ENCODE measurements at regions not wholly inside any gene's neighbourhood (a gene's known extent, or its start where the extent isn't known, plus 50 kb on each side); places are given as distances from the start of the nearest gene placed in this dataset.

DNA sequence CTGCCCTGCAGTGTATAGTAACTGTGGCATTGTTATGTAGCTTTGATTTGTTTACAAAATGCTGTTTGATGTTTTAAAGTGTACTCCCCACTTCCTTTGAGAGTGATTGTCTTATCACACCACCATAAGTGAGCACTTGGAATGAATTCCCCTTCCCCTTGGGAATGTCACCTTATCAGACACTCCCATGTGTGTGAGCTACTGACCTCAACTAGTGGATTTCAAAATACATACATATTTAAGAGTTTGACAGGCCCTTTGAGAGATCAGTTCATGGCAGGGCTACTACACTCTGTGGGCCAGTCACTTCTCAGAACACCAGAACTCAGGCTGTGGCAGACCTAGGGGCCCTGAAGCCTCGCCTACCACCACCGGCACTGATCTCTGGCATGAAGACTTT is 547.6 kb downstream of the NR2F2 start:
- no peak overlapping the region for H3K27ac ChIP-seq (ENCODE audit: poor library complexity, severe bottlenecking)
- H3K36me3 ChIP-seq (ENCODE audit: low read depth) = no peaks in the 10 kb centered on the region
- no peak overlapping the region for H3K4me3 ChIP-seq (ENCODE audit: severe bottlenecking)
- DNase-seq (ENCODE audit: low spot score) = no peak
- TF ChIP-seq, protein P1, sequence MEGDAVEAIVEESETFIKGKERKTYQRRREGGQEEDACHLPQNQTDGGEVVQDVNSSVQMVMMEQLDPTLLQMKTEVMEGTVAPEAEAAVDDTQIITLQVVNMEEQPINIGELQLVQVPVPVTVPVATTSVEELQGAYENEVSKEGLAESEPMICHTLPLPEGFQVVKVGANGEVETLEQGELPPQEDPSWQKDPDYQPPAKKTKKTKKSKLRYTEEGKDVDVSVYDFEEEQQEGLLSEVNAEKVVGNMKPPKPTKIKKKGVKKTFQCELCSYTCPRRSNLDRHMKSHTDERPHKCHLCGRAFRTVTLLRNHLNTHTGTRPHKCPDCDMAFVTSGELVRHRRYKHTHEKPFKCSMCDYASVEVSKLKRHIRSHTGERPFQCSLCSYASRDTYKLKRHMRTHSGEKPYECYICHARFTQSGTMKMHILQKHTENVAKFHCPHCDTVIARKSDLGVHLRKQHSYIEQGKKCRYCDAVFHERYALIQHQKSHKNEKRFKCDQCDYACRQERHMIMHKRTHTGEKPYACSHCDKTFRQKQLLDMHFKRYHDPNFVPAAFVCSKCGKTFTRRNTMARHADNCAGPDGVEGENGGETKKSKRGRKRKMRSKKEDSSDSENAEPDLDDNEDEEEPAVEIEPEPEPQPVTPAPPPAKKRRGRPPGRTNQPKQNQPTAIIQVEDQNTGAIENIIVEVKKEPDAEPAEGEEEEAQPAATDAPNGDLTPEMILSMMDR (IDR thresholded peaks at IDR 0.05; ENCODE audit: poor library complexity, severe bottlenecking) = no peak
- peaks cover 6% of the 10 kb centered on the region for H3K27me3 ChIP-seq (ENCODE audit: insufficient read depth, poor library complexity, severe bottlenecking)
- no peak for ATAC-seq (ENCODE audit: low read depth)
- H3K4me1 ChIP-seq (ENCODE audit: insufficient read depth, poor library complexity, severe bottlenecking) = no peaks in the 10 kb centered on the region
- no peaks in the 10 kb centered on the region for H3K9me3 ChIP-seq (ENCODE audit: severe bottlenecking)

DNA sequence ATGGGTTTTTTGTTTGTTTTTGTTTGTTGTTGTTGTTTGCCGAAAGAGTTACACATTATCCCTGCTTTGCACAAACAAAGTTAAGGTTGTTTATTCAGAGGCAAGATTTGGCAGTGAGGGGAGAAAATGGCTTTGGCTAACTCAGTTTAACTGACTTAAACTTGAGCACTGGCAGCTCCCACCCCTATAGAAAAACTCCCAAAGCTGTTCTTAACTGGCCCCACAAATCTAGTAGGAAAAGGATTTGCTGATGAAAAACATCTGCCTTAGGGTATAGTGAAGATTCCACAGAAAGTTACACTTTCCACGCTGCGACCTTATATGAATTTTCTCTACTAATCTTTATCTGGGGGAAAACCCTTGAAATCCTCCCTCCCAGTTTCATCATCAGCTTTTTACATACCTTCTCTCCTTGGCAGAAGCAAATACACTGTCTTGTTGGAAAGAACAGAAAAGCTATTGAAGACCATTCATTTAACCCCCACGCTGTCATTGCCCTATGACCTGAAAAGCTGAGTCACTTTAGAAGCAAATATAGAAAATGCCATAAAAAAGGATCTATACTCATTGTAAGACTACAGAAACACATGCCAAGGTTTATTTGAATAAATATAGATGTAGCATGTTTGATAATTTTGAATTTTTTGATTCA is 551.7 kb downstream of the NR2F2 start:
- Histone ChIP-seq H3K4me3 (ENCODE audit: severe bottlenecking) (no peak overlapping the region), H3K36me3 (ENCODE audit: low read depth) (no peaks in the 10 kb centered on the region), H3K27ac (ENCODE audit: poor library complexity, severe bottlenecking) (no peak overlapping the region), H3K9me3 (ENCODE audit: severe bottlenecking) (no peaks in the 10 kb centered on the region), H3K27me3 (ENCODE audit: insufficient read depth, poor library complexity, severe bottlenecking) (no peaks in the 10 kb centered on the region), H3K4me1 (ENCODE audit: insufficient read depth, poor library complexity, severe bottlenecking) (no peaks in the 10 kb centered on the region)
- TF ChIP-seq, protein P1 (IDR thresholded peaks at IDR 0.05; ENCODE audit: poor library complexity, severe bottlenecking) = no peak
- DNase-seq (ENCODE audit: low spot score) = no peak
- no peak for ATAC-seq (ENCODE audit: low read depth)

DNA sequence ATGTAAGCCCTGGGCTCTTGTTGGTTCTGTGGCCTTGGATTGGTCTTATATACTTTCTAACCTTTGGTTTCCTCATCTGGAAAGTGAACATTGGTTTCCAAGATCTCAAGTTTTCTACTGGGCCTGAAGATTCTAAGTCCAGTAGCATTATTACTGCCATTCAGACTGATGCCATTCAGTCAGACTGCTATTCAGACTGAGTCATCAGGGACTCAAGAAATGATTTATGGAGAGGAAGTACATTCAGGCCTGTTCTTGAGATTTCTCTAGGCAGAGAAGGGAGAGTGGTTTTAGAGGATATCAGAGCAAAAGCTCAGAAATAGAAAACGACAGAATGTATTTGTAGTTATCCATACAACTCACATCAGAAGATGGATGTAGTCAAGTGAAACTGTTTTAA is 557.2 kb downstream of the NR2F2 start:
- H3K9me3 ChIP-seq (ENCODE audit: severe bottlenecking) = no peaks in the 10 kb centered on the region
- no peaks in the 10 kb centered on the region for H3K27me3 ChIP-seq (ENCODE audit: insufficient read depth, poor library complexity, severe bottlenecking)
- DNase-seq (ENCODE audit: low spot score) (no peak), ATAC-seq (ENCODE audit: low read depth) (peak; percentile 94)
- H3K36me3 ChIP-seq (ENCODE audit: low read depth) = no peaks in the 10 kb centered on the region
- H3K27ac ChIP-seq (ENCODE audit: poor library complexity, severe bottlenecking) = no peak overlapping the region
- TF ChIP-seq, protein P1 (IDR thresholded peaks at IDR 0.05; ENCODE audit: poor library complexity, severe bottlenecking) = no peak
- H3K4me1 ChIP-seq (ENCODE audit: insufficient read depth, poor library complexity, severe bottlenecking) = peaks cover 3% of the 10 kb centered on the region
- H3K4me3 ChIP-seq (ENCODE audit: severe bottlenecking) = no peak overlapping the region

DNA sequence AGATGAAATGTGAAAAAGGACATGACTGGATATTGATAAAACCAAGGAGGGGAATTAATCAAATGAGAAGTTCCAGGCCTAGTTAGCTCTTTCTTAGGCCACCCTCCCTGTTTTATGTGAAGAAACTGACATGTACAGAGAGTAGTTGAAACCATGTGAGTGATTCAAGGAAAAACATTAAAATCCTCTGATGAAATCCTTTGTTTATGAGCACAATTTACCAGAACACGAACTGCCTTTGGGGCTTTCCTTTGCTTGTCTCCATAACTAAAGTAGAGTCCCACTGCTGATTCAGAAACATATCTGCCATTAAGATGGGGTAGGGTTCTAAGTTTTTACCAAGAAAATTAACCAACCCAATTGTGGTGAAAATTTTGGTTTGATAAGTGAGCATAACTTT is 558.3 kb downstream of the NR2F2 start:
- DNase-seq (ENCODE audit: low spot score) = no peak
- no peak overlapping the region for H3K27ac ChIP-seq (ENCODE audit: poor library complexity, severe bottlenecking)

More for the DNA sequence above, 558.3 kb downstream of the NR2F2 start:
- Histone ChIP-seq H3K4me1 (ENCODE audit: insufficient read depth, poor library complexity, severe bottlenecking) (peaks cover 3% of the 10 kb centered on the region), H3K4me3 (ENCODE audit: severe bottlenecking) (no peak overlapping the region), H3K36me3 (ENCODE audit: low read depth) (no peaks in the 10 kb centered on the region), H3K27me3 (ENCODE audit: insufficient read depth, poor library complexity, severe bottlenecking) (no peaks in the 10 kb centered on the region), H3K9me3 (ENCODE audit: severe bottlenecking) (no peaks in the 10 kb centered on the region)
- TF ChIP-seq, protein P1 (IDR thresholded peaks at IDR 0.05; ENCODE audit: poor library complexity, severe bottlenecking) = no peak
- no peak for ATAC-seq (ENCODE audit: low read depth)
